ENCODE measurements at regions not wholly inside any gene's neighbourhood (a gene's known extent, or its start where the extent isn't known, plus 50 kb on each side); places are given as distances from the start of the nearest gene placed in this dataset.

- Histone ChIP-seq H3K27ac (no peak overlapping the region), H3K36me3 (no peaks in the 10 kb centered on the region), H3K4me1 (no peaks in the 10 kb centered on the region), H3K9me3 (no peaks in the 10 kb centered on the region), H3K4me3 (no peak overlapping the region), H3K27me3 (no peaks in the 10 kb centered on the region)
- ATAC-seq (no peak), DNase-seq (no peak)
- 42% methylated on average over 6 of the region's 7 CpGs for WGBS (ENCODE audit: insufficient coverage, low coverage, low lambda C conversion rate, missing lambda C conversion rate)
- no peak for TF ChIP-seq CTCF (IDR thresholded peaks at IDR 0.05)
- no peak for TF ChIP-seq POLR2A (IDR thresholded peaks at IDR 0.05)
- intact Hi-C loops (cut with DNase I): no loop called here
Measured at GRCh38 chr2:6448893-6449292, 416.8 kb downstream of the CMPK2 start.

- Histone ChIP-seq H3K9me3 (no peaks in the 10 kb centered on the region), H3K27ac (no peak overlapping the region), H3K4me3 (no peak overlapping the region), H3K36me3 (no peaks in the 10 kb centered on the region), H3K4me1 (no peaks in the 10 kb centered on the region), H3K27me3 (no peaks in the 10 kb centered on the region)
- intact Hi-C loops (cut with DNase I): no loop called here
- WGBS (ENCODE audit: insufficient coverage, low coverage, low lambda C conversion rate, missing lambda C conversion rate): 55% methylated on average over 4 of the region's 4 CpGs
- DNase-seq (no peak), ATAC-seq (no peak)
- TF ChIP-seq POLR2A (IDR thresholded peaks at IDR 0.05): no peak
- TF ChIP-seq CTCF (IDR thresholded peaks at IDR 0.05): no peak
Measured at GRCh38 chr2:6449343-6449742, 416.4 kb downstream of the CMPK2 start.

GRCh38 chr2:6452702-6453481, 412.8 kb downstream of the CMPK2 start:
- DNase-seq: no peak
- intact Hi-C loops (cut with DNase I): no loop called here
- TF ChIP-seq POLR2A (IDR thresholded peaks at IDR 0.05) (no peak), CTCF (IDR thresholded peaks at IDR 0.05) (no peak)
- no peak for ATAC-seq
- H3K9me3 ChIP-seq: no peaks in the 10 kb centered on the region
- no peak overlapping the region for H3K27ac ChIP-seq
- H3K27me3 ChIP-seq: no peaks in the 10 kb centered on the region
- H3K4me1 ChIP-seq: no peaks in the 10 kb centered on the region
- no peaks in the 10 kb centered on the region for H3K36me3 ChIP-seq
- 54% methylated on average over 4 of the region's 4 CpGs for WGBS (ENCODE audit: insufficient coverage, low coverage, low lambda C conversion rate, missing lambda C conversion rate)
- no peak overlapping the region for H3K4me3 ChIP-seq

GRCh38 chr2:6454286-6454990, 411.3 kb downstream of the CMPK2 start:
- WGBS (ENCODE audit: insufficient coverage, low coverage, low lambda C conversion rate, missing lambda C conversion rate): 33% methylated on average over 1 of the region's 1 CpG
- intact Hi-C loops (cut with DNase I): no loop called here
- DNase-seq (no peak), ATAC-seq (no peak)
- TF ChIP-seq POLR2A (IDR thresholded peaks at IDR 0.05) (no peak), CTCF (IDR thresholded peaks at IDR 0.05) (no peak)
- Histone ChIP-seq H3K36me3 (no peaks in the 10 kb centered on the region), H3K9me3 (no peaks in the 10 kb centered on the region), H3K4me1 (no peaks in the 10 kb centered on the region), H3K27me3 (no peaks in the 10 kb centered on the region), H3K4me3 (no peak overlapping the region), H3K27ac (no peak overlapping the region)

Data from right lobe of liver (tissue), 6 donors.